Esophagus squamous epithelium (tissue), 5 donors: ENCODE measurements at regions not wholly inside any gene's neighbourhood (a gene's known extent, or its start where the extent isn't known, plus 50 kb on each side); places are given as distances from the start of the nearest gene placed in this dataset.

ENCODE experiments used
- DNase-seq: peaks from one replicate; lab custom pipeline; 2025; lab: John Stamatoyannopoulos, UW
- H3K27ac ChIP-seq, 4 donors: fragments of 200-600 bp; sonication (generic); one replicate each; pipeline ENCODE4 v1.5.1; 2016 to 2019; ENCODE audit warnings: mild to moderate bottlenecking in 1 of 4
- H3K27me3 ChIP-seq, 4 donors: fragments of 200-600 bp; sonication (generic); 1 replicate in 3 of 4; 2 replicates in 1 of 4; pipeline versions ENCODE4 v1.5.1 to v1.6.0; 2017 to 2021; ENCODE audit warnings: antibody characterized with exemption in 1 of 4
- H3K36me3 ChIP-seq, 3 donors: fragments of 200-600 bp; sonication (generic); one replicate each; pipeline ENCODE4 v1.5.1; 2016 to 2019
- H3K4me1 ChIP-seq, 3 donors: fragments of 200-600 bp; sonication (generic); one replicate each; pipeline ENCODE4 v1.5.1; 2017 to 2019
- H3K4me3 ChIP-seq, 4 donors: fragments of 200-600 bp; sonication (generic); 1 replicate in 3 of 4; 2 replicates in 1 of 4; pipeline ENCODE4 v1.5.1; 2016 to 2019; ENCODE audit warnings: mild to moderate bottlenecking in 2 of 4, moderate library complexity in 1 of 4
- H3K9me3 ChIP-seq, 3 donors: fragments of 200-600 bp; sonication (generic); one replicate each; pipeline ENCODE4 v1.5.1; 2016 to 2019
- CTCF ChIP-seq, 6 experiments: fragments of 450-650 bp in 4 of 6; fragments of 200-600 bp in 2 of 6; sonication (generic) in 2 of 6; IDR thresholded peaks; one replicate each; pipeline ENCODE4 v1.5.1; 2016 to 2019; ENCODE audit warnings: antibody characterized with exemption in 6 of 6, mild to moderate bottlenecking in 4 of 6, moderate library complexity in 4 of 6
- POLR2A ChIP-seq, 4 donors: fragments of 450-650 bp; IDR thresholded peaks; one replicate each; pipeline ENCODE4 v1.6.1; 2017; ENCODE audit warnings: antibody characterized with exemption in 4 of 4, mild to moderate bottlenecking in 4 of 4, moderate library complexity in 3 of 4
- WGBS, 2 donors: methylation state at CpG; one replicate each; pipeline ENCODE4 v1.1.5; 2018; 5-methylcytosine and 5-hydroxymethylcytosine counted together
- intact Hi-C: fragments of 100-400 bp; cut with DNase I; formaldehyde crosslinking; loops from one replicate; pipeline ENCODE4 v1.15.0; 2022
- donor health status: DM: yes; HTN: yes; CAD: no.

- DNase-seq: no peak
- Histone ChIP-seq H3K4me3 (no peak overlapping the region), H3K36me3 (no peaks in the 10 kb centered on the region), H3K27ac (no peak overlapping the region), H3K9me3 (no peaks in the 10 kb centered on the region), H3K4me1 (no peaks in the 10 kb centered on the region), H3K27me3 (no peaks in the 10 kb centered on the region)
- 86 to 87% methylated on average over 5 of the region's 5 CpGs for WGBS, 2 donors
- intact Hi-C loops: no loop called here
- TF ChIP-seq CTCF (IDR thresholded peaks at IDR 0.05) (no peak), POLR2A (IDR thresholded peaks at IDR 0.05) (no peak)
Measured at GRCh38 chr18:39344487-39344886, 1778.9 kb upstream of the CELF4 start.

- no peaks in the 10 kb centered on the region for H3K36me3 ChIP-seq
- intact Hi-C loops: no loop called here
- no peaks in the 10 kb centered on the region for H3K27me3 ChIP-seq
- H3K4me3 ChIP-seq: no peak overlapping the region
- H3K4me1 ChIP-seq: no peaks in the 10 kb centered on the region
- no peaks in the 10 kb centered on the region for H3K9me3 ChIP-seq
- 75 to 95% methylated on average over 2 of the region's 2 CpGs for WGBS, 2 donors
- TF ChIP-seq CTCF (IDR thresholded peaks at IDR 0.05) (no peak), POLR2A (IDR thresholded peaks at IDR 0.05) (no peak)
- no peak for DNase-seq
- no peak overlapping the region for H3K27ac ChIP-seq
Measured at GRCh38 chr18:39341129-39341528, 1775.5 kb upstream of the CELF4 start.

GRCh38 chr18:39340418-39340817, 1774.8 kb upstream of the CELF4 start:
- H3K27me3 ChIP-seq: no peaks in the 10 kb centered on the region
- intact Hi-C loops: no loop called here
- 44 to 48% methylated on average over 1 of the region's 1 CpG for WGBS, 2 donors
- no peaks in the 10 kb centered on the region for H3K36me3 ChIP-seq
- no peak for DNase-seq
- no peaks in the 10 kb centered on the region for H3K9me3 ChIP-seq
- no peak overlapping the region for H3K27ac ChIP-seq
- no peak overlapping the region for H3K4me3 ChIP-seq
- TF ChIP-seq POLR2A (IDR thresholded peaks at IDR 0.05) (no peak), CTCF (IDR thresholded peaks at IDR 0.05) (no peak)
- no peaks in the 10 kb centered on the region for H3K4me1 ChIP-seq

- TF ChIP-seq POLR2A (IDR thresholded peaks at IDR 0.05) (no peak), CTCF (IDR thresholded peaks at IDR 0.05) (no peak)
- no peaks in the 10 kb centered on the region for H3K27me3 ChIP-seq
- H3K4me3 ChIP-seq: no peak overlapping the region
- no peaks in the 10 kb centered on the region for H3K36me3 ChIP-seq
- DNase-seq: no peak
- intact Hi-C loops: no loop called here
- no peaks in the 10 kb centered on the region for H3K9me3 ChIP-seq
- H3K4me1 ChIP-seq: no peaks in the 10 kb centered on the region
- no peak overlapping the region for H3K27ac ChIP-seq
Measured at GRCh38 chr18:39329496-39330275, 1764.1 kb upstream of the CELF4 start.

GRCh38 chr18:39326772-39327171, 1761.2 kb upstream of the CELF4 start:
- intact Hi-C loops: no loop called here
- no peaks in the 10 kb centered on the region for H3K9me3 ChIP-seq
- no peaks in the 10 kb centered on the region for H3K36me3 ChIP-seq
- no peaks in the 10 kb centered on the region for H3K4me1 ChIP-seq
- DNase-seq: no peak
- TF ChIP-seq CTCF (IDR thresholded peaks at IDR 0.05) (no peak), POLR2A (IDR thresholded peaks at IDR 0.05) (no peak)
- H3K27me3 ChIP-seq: no peaks in the 10 kb centered on the region
- H3K4me3 ChIP-seq: no peak overlapping the region
- 68 to 78% methylated on average over 2 of the region's 2 CpGs for WGBS, 2 donors
- H3K27ac ChIP-seq: no peak overlapping the region
